GM23248 (cell line): ENCODE measurements at regions not wholly inside any gene's neighbourhood (a gene's known extent, or its start where the extent isn't known, plus 50 kb on each side); places are given as distances from the start of the nearest gene placed in this dataset.

Experiments
- DNase-seq: peaks from one replicate; pipeline ENCODE4 v3.0.0-alpha.2; 2015
- H2AFZ ChIP-seq: fragments of 200-600 bp; sonication (generic); 2 replicates; pipeline ENCODE4 v1.6.1; 2016; ENCODE audit warnings: antibody characterized with exemption
- H3F3A ChIP-seq: fragments of 200-600 bp; sonication (generic); 2 replicates; pipeline ENCODE4 v1.6.1; 2016; ENCODE audit warnings: mild to moderate bottlenecking, antibody characterized with exemption, mixed run types; ENCODE audit not compliant: insufficient read depth
- H3K27ac ChIP-seq: fragments of 200-600 bp; sonication (generic); 2 replicates; pipeline ENCODE4 v1.5.1; 2016; ENCODE audit warnings: mild to moderate bottlenecking
- H3K27me3 ChIP-seq: fragments of 200-600 bp; sonication (generic); replicated peaks from 2 replicates; pipeline ENCODE4 v1.6.1; 2016; ENCODE audit warnings: mild to moderate bottlenecking; ENCODE audit not compliant: insufficient read depth
- H3K36me3 ChIP-seq: fragments of 200-600 bp; sonication (generic); 2 replicates; pipeline ENCODE4 v1.6.1; 2016; ENCODE audit warnings: low read depth, mild to moderate bottlenecking
- H3K4me1 ChIP-seq: fragments of 200-600 bp; sonication (generic); 2 replicates; pipeline ENCODE4 v1.6.1; 2016; ENCODE audit warnings: mild to moderate bottlenecking; ENCODE audit not compliant: insufficient read depth
- H3K4me2 ChIP-seq: fragments of 200-600 bp; sonication (generic); one replicate; pipeline ENCODE4 v1.6.1; 2016; ENCODE audit warnings: mild to moderate bottlenecking; ENCODE audit not compliant: unreplicated experiment
- H3K4me3 ChIP-seq: fragments of 200-600 bp; sonication (generic); 2 replicates; pipeline ENCODE4 v1.5.1; 2016; ENCODE audit warnings: mild to moderate bottlenecking
- H3K79me2 ChIP-seq: fragments of 200-600 bp; sonication (generic); 2 replicates; pipeline ENCODE4 v1.6.1; 2016; ENCODE audit warnings: mild to moderate bottlenecking; ENCODE audit not compliant: insufficient read depth
- H3K9ac ChIP-seq: fragments of 200-600 bp; sonication (generic); 2 replicates; pipeline ENCODE4 v1.6.1; 2016; ENCODE audit warnings: mild to moderate bottlenecking
- H3K9me2 ChIP-seq: fragments of 200-600 bp; sonication (generic); 2 replicates; pipeline ENCODE4 v1.6.1; 2016; ENCODE audit warnings: mixed run types, mild to moderate bottlenecking, moderate library complexity; ENCODE audit not compliant: insufficient read depth
- H3K9me3 ChIP-seq: fragments of 200-600 bp; sonication (generic); one replicate; pipeline ENCODE4 v1.6.1; 2017; ENCODE audit warnings: low read depth
- H4K20me1 ChIP-seq: fragments of 200-600 bp; sonication (generic); 2 replicates; pipeline ENCODE4 v1.6.0; 2016; ENCODE audit not compliant: insufficient read depth
- EZH2 ChIP-seq: fragments of 200-600 bp; sonication (generic); IDR thresholded peaks from 2 replicates; pipeline ENCODE4 v1.6.1; 2018; ENCODE audit warnings: antibody characterized with exemption, mild to moderate bottlenecking; ENCODE audit not compliant: insufficient read depth, poor library complexity, severe bottlenecking
- EZH2phosphoT487 ChIP-seq: fragments of 200-600 bp; sonication (generic); IDR thresholded peaks from 2 replicates; pipeline ENCODE4 v1.6.1; 2018; ENCODE audit warnings: antibody characterized with exemption, moderate library complexity, mild to moderate bottlenecking, low read depth; ENCODE audit not compliant: insufficient read depth
- WGBS, 2 experiments: methylation state at CpG; one replicate each; pipeline ENCODE4 v1.1.6; 2015 to 2017; ENCODE audit warnings: low lambda C conversion rate in 2 of 2, low coverage in 1 of 2; ENCODE audit errors: missing lambda C conversion rate in 2 of 2; 5-methylcytosine and 5-hydroxymethylcytosine counted together
- in situ Hi-C: fragments of 300-500 bp; cut with MboI; formaldehyde crosslinking; loops from 2 replicates; pipeline ENCODE4 v1.15.0; 2020

DNA sequence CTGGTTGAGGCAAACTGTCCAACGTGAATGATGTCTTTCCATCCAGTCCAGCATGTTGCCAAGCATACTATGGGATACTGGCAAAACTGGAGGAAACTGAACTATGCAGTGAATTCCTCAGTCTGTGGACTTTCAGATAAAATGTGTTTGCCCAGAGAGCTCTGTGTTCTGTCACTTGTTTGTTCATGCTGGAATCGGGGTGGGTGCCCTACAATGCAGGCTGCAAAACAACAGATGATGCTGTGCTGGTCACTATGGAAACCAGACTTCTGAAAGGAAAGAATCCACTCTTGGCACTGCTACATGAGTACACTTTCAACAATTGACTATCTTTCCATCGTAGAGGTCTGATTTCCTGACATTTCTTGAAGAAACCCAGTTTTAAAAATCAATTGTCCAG, 272.5 kb upstream of the ARHGEF26 start:
- in situ Hi-C loops: no loop called here
- Histone ChIP-seq H3F3A (no peaks in the 10 kb centered on the region), H3K9ac (no peak overlapping the region), H4K20me1 (no peaks in the 10 kb centered on the region), H3K27ac (no peak overlapping the region), H3K4me3 (no peak overlapping the region), H3K36me3 (no peaks in the 10 kb centered on the region), H3K27me3 (no peaks in the 10 kb centered on the region), H3K79me2 (no peaks in the 10 kb centered on the region), H3K9me2 (no peaks in the 10 kb centered on the region), H3K9me3 (no peaks in the 10 kb centered on the region), H3K4me2 (no peak overlapping the region), H2AFZ (no peak overlapping the region), H3K4me1 (no peaks in the 10 kb centered on the region)
- no peak for DNase-seq
- TF ChIP-seq EZH2: no peak
- WGBS, 2 experiments: 3 to 4% methylated on average over 3 of the region's 3 CpGs

DNA sequence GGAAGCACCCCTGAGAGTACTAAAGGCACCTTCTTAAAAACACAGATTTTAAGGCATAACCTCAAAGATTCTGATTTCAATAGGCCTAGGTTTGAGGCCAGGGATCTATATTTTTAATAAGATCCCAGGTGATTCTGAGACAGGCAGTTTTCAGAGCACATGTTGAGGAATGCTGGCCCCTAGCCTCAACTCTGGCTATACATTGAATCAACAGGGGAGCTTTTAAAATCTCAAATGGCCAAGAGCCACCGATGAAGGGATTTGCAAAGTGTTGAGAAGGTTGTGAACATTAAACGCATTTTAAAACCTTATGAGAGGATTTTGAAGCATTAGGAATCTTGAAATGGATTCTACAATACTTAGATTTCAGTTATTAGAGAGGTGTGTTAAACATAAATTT, 268.8 kb upstream of the ARHGEF26 start:
- no peaks in the 10 kb centered on the region for H4K20me1 ChIP-seq
- no peak overlapping the region for H3K27ac ChIP-seq
- TF ChIP-seq EZH2: no peak
- no peak for TF ChIP-seq EZH2phosphoT487
- WGBS, 2 experiments: 22 to 37% methylated on average over 2 of the region's 2 CpGs
- H3K9me3 ChIP-seq: no peaks in the 10 kb centered on the region
- H3K4me1 ChIP-seq: no peaks in the 10 kb centered on the region
- H3K9me2 ChIP-seq: no peaks in the 10 kb centered on the region
- no peak for DNase-seq
- H3F3A ChIP-seq: no peaks in the 10 kb centered on the region
- no peak overlapping the region for H3K9ac ChIP-seq
- in situ Hi-C loops: no loop called here
- H3K36me3 ChIP-seq: no peaks in the 10 kb centered on the region
- H2AFZ ChIP-seq: no peak overlapping the region
- no peaks in the 10 kb centered on the region for H3K27me3 ChIP-seq
- no peaks in the 10 kb centered on the region for H3K79me2 ChIP-seq
- no peak overlapping the region for H3K4me3 ChIP-seq
- no peak overlapping the region for H3K4me2 ChIP-seq

DNA sequence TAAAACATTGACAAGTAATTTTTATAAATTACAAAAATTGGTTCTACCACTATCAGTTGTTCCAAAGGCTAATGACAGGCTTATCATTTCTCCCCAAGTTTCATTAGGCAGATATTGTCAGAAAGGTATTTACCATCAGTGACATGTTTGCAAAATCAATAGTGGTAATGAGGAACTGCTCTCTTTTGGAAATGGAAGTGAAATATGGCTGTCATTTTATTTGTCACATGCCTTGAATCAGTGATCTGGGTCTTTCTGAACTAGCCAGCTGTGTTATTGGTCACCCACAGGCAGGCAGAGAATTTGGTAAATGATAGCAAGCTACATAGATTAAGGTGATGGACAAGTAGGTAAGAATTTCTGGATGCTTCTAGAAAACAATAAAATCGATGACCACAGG, 268.0 kb upstream of the ARHGEF26 start:
- no peaks in the 10 kb centered on the region for H4K20me1 ChIP-seq
- no peak overlapping the region for H2AFZ ChIP-seq
- no peak overlapping the region for H3K4me3 ChIP-seq
- H3K27ac ChIP-seq: no peak overlapping the region
- H3K9me3 ChIP-seq: no peaks in the 10 kb centered on the region
- 40 to 49% methylated on average over 1 of the region's 1 CpG for WGBS, 2 experiments
- no peak overlapping the region for H3K9ac ChIP-seq
- in situ Hi-C loops: no loop called here
- H3K27me3 ChIP-seq: no peaks in the 10 kb centered on the region
- H3K36me3 ChIP-seq: no peaks in the 10 kb centered on the region
- H3K4me2 ChIP-seq: no peak overlapping the region
- no peaks in the 10 kb centered on the region for H3K79me2 ChIP-seq
- TF ChIP-seq EZH2phosphoT487: no peak
- H3F3A ChIP-seq: no peaks in the 10 kb centered on the region
- H3K9me2 ChIP-seq: no peaks in the 10 kb centered on the region
- no peak for DNase-seq
- H3K4me1 ChIP-seq: no peaks in the 10 kb centered on the region

DNA sequence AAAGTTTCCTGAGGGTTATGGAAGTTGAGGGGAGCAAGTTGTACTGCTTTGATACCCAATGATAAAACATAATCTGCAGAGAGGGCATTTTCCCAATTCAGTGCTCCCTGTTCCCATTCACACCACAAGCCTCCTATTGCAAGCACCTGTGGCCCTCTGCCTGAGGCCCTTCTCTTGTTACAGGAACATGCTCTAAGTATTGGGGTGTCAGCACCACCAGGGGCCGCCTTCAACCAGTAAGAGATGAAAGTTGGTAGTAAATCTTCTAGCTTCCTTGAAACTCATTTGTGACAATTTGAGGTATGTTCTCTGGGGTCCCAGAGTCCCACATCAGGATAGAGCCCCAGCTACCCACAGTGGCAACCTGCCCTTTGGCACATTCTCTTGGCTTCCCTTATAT, 265.4 kb upstream of the ARHGEF26 start:
- in situ Hi-C loops: no loop called here
- WGBS, 2 experiments: 72 to 75% methylated on average over 1 of the region's 1 CpG
- no peak overlapping the region for H3K4me3 ChIP-seq
- H3K36me3 ChIP-seq: no peaks in the 10 kb centered on the region
- H3K27me3 ChIP-seq: no peaks in the 10 kb centered on the region
- H3K9ac ChIP-seq: no peak overlapping the region
- no peaks in the 10 kb centered on the region for H3F3A ChIP-seq
- no peaks in the 10 kb centered on the region for H3K4me1 ChIP-seq
- TF ChIP-seq EZH2: no peak
- no peak for TF ChIP-seq EZH2phosphoT487
- DNase-seq: no peak
- no peak overlapping the region for H2AFZ ChIP-seq
- H3K4me2 ChIP-seq: no peak overlapping the region
- no peaks in the 10 kb centered on the region for H3K79me2 ChIP-seq
- H3K27ac ChIP-seq: no peak overlapping the region
- H3K9me3 ChIP-seq: no peaks in the 10 kb centered on the region
- no peaks in the 10 kb centered on the region for H3K9me2 ChIP-seq
- H4K20me1 ChIP-seq: no peaks in the 10 kb centered on the region

DNA sequence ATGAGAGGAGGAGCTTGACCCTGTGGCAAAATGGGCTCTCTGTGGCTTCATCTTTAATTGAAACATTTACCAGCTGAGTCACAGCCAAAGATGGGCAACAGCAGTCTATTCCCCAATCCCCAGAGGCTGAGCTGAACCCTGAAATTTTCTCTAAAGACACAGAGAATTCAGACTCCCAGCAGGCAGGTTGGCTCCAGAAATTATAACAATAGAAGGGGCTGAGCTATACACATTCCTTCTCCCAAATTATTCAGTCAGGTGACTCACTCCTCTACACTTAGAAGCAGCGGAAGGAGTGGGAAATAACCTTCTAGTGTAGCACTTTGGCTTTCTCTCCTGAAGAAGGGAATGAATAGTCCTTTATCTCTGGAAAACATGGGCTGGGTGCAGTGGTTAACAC, 264.3 kb upstream of the ARHGEF26 start:
- in situ Hi-C loops: no loop called here
- no peak overlapping the region for H2AFZ ChIP-seq
- no peak for DNase-seq

More for the DNA sequence above, 264.3 kb upstream of the ARHGEF26 start:
- no peaks in the 10 kb centered on the region for H3K9me2 ChIP-seq
- no peaks in the 10 kb centered on the region for H3K36me3 ChIP-seq
- TF ChIP-seq EZH2phosphoT487 (no peak), EZH2 (no peak)
- H3K9ac ChIP-seq: no peak overlapping the region
- H3K27me3 ChIP-seq: no peaks in the 10 kb centered on the region
- H3K79me2 ChIP-seq: no peaks in the 10 kb centered on the region
- no peak overlapping the region for H3K27ac ChIP-seq
- H4K20me1 ChIP-seq: no peaks in the 10 kb centered on the region
- H3K4me2 ChIP-seq: no peak overlapping the region
- no peaks in the 10 kb centered on the region for H3K9me3 ChIP-seq
- H3K4me3 ChIP-seq: no peak overlapping the region
- 85 to 88% methylated on average over 1 of the region's 1 CpG for WGBS, 2 experiments
- no peaks in the 10 kb centered on the region for H3F3A ChIP-seq
- no peaks in the 10 kb centered on the region for H3K4me1 ChIP-seq
